ENCODE measurements at regions not wholly inside any gene's neighbourhood (a gene's known extent, or its start where the extent isn't known, plus 50 kb on each side); places are given as distances from the start of the nearest gene placed in this dataset.

- TF ChIP-seq CTCF (conservative IDR thresholded peaks at IDR 0.05): no peak
Measured at GRCh38 chrX:7218321-7219152, 70.6 kb upstream of the PUDP start.

GRCh38 chrX:7216981-7217587, 69.1 kb upstream of the PUDP start:
- TF ChIP-seq CTCF (conservative IDR thresholded peaks at IDR 0.05): no peak
- H3K27ac ChIP-seq: no peak overlapping the region

More at GRCh38 chrX:7218321-7219152, 70.6 kb upstream of the PUDP start:
- H3K27ac ChIP-seq: no peak overlapping the region

- no peak overlapping the region for H3K27ac ChIP-seq
- no peak for TF ChIP-seq CTCF (conservative IDR thresholded peaks at IDR 0.05)
Measured at GRCh38 chrX:7215842-7216241, 67.9 kb upstream of the PUDP start.

GRCh38 chrX:7214251-7214650, 66.3 kb upstream of the PUDP start:
- TF ChIP-seq CTCF (conservative IDR thresholded peaks at IDR 0.05): no peak
- H3K27ac ChIP-seq: no peak overlapping the region

GRCh38 chrX:7205037-7205577, 57.2 kb upstream of the PUDP start:
- no peak overlapping the region for H3K27ac ChIP-seq
- no peak for TF ChIP-seq CTCF (conservative IDR thresholded peaks at IDR 0.05)

GRCh38 chrX:7204619-7205018, 56.7 kb upstream of the PUDP start:
- H3K27ac ChIP-seq: no peak overlapping the region
- TF ChIP-seq CTCF (conservative IDR thresholded peaks at IDR 0.05): no peak

- no peak for TF ChIP-seq CTCF (conservative IDR thresholded peaks at IDR 0.05)
Measured at GRCh38 chrX:7202206-7202605, 54.3 kb upstream of the PUDP start.

More at GRCh38 chrX:7202206-7202605, 54.3 kb upstream of the PUDP start:
- H3K27ac ChIP-seq: no peak overlapping the region
